Ectodermal cell (in vitro differentiated cells): ENCODE measurements at regions not wholly inside any gene's neighbourhood (a gene's known extent, or its start where the extent isn't known, plus 50 kb on each side); places are given as distances from the start of the nearest gene placed in this dataset.

Source experiments
- H3K27ac ChIP-seq: 2 replicates; pipeline ENCODE4 v1.7.0; 2013; ENCODE audit warnings: mild to moderate bottlenecking, low read depth, low read length; ENCODE audit not compliant: insufficient read depth, poor library complexity, severe bottlenecking
- H3K27me3 ChIP-seq: 2 replicates; pipeline ENCODE4 v1.7.0; 2013; ENCODE audit warnings: mild to moderate bottlenecking, low read length; ENCODE audit not compliant: insufficient read depth, control insufficient read depth, poor library complexity, severe bottlenecking
- H3K36me3 ChIP-seq: one replicate; pipeline ENCODE4 v1.7.0; 2013; ENCODE audit warnings: low read length; ENCODE audit not compliant: control insufficient read depth, insufficient read depth
- H3K4me1 ChIP-seq: one replicate; pipeline ENCODE4 v1.7.0; 2013; ENCODE audit warnings: low read length; ENCODE audit not compliant: control insufficient read depth, insufficient read depth
- H3K4me3 ChIP-seq: 2 replicates; pipeline ENCODE4 v1.7.0; 2013; ENCODE audit warnings: low read depth, low read length, control low read depth; ENCODE audit not compliant: insufficient read depth
- H3K9me3 ChIP-seq: 2 replicates; pipeline ENCODE4 v1.7.0; 2013; ENCODE audit warnings: mild to moderate bottlenecking, low read length, moderate library complexity; ENCODE audit not compliant: control insufficient read depth
- WGBS, 2 experiments: methylation state at CpG; one replicate each; pipeline ENCODE4 v1.1.7; 2013; ENCODE audit warnings: missing lambda C conversion rate in 2 of 2; 5-methylcytosine and 5-hydroxymethylcytosine counted together

DNA sequence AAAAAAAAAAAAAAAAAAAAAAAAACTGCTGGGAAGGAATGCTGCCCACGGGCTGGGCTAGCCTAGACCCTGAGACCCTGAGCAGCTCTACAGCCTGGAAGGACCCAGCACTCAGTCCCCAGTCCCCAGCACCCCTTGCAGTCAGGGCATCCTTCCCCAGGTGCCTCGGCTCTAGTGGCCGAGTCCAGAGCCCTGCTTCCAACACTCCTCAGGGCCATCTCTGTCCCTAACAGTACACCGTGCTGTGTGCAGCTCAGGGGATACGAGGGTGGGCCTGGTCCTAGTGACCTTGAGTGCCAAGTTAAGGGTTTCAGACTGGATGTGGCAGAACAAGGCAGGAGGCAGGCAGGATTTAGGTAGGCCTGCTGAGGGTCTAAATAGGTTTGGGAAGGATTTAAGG, 50.2 kb upstream of the LRP8 start:
- Histone ChIP-seq H3K27me3 (no peaks in the 10 kb centered on the region), H3K4me1 (peaks cover 9% of the 10 kb centered on the region), H3K9me3 (no peaks in the 10 kb centered on the region), H3K4me3 (no peak overlapping the region), H3K36me3 (no peaks in the 10 kb centered on the region), H3K27ac (no peak overlapping the region)
- WGBS, 2 experiments: 77 to 78% methylated on average over 5 of the region's 5 CpGs

DNA sequence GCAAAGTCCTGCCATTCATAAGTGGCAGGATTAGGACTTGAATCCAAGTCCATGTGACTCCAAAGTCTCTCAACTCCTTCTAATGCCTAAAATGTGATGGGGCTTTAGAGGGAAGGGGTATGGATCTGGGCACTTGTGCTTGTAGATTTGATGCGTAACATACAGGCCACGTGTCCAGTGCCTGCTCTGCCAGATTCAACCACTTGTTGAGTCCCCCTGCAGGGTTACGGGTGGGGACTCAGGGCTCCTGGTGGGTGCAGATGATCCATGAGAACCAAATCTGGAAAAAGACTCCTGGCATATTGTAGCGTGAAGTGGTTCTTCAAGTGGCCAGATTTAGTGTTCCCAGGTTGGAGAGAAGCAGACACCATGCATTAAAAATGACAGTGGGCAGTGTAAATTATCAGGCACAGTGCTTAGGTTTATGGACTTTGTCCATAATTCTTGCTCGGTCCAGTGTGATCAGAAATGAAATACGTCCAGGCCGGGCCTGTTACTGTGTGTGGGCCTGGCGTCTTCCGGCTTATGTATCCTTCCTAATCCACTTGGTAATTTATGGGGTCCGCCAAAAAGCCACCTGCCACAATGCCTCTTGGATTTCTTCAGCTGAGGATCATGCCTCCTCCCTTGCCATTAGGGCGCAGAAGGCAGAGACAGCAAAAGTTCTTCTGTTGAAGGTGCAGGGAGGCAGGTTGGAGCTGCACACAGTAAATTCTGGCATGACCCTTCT, 51.2 kb upstream of the LRP8 start:
- WGBS, 2 experiments: 93 to 95% methylated on average over 11 of the region's 11 CpGs
- H3K9me3 ChIP-seq: no peaks in the 10 kb centered on the region
- H3K27me3 ChIP-seq: no peaks in the 10 kb centered on the region

DNA sequence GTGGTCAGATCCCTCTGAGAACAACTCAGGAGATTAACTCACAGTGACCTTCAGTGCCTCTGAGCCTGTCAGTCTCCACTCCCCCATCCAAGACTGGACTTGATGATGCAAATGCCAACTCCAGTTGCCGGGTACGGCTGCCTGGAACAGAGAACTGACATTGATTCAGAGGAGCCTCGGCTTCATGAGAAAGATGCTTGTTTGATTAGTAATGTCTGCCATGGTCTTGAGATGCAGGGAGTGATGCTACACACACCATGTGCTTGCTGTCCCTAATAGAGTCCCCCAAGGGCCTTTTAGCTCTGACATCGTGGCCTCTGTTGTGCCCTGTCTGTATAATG, 51.8 kb upstream of the LRP8 start:
- H3K9me3 ChIP-seq: no peaks in the 10 kb centered on the region
- 95 to 97% methylated on average over 4 of the region's 4 CpGs for WGBS, 2 experiments
- H3K4me3 ChIP-seq: no peak overlapping the region
- H3K27ac ChIP-seq: no peak overlapping the region
- peaks cover 9% of the 10 kb centered on the region for H3K4me1 ChIP-seq
- no peaks in the 10 kb centered on the region for H3K36me3 ChIP-seq
- H3K27me3 ChIP-seq: no peaks in the 10 kb centered on the region

More for the DNA sequence above, 51.2 kb upstream of the LRP8 start:
- Histone ChIP-seq H3K36me3 (no peaks in the 10 kb centered on the region), H3K4me3 (no peak overlapping the region), H3K4me1 (peaks cover 9% of the 10 kb centered on the region), H3K27ac (no peak overlapping the region)

DNA sequence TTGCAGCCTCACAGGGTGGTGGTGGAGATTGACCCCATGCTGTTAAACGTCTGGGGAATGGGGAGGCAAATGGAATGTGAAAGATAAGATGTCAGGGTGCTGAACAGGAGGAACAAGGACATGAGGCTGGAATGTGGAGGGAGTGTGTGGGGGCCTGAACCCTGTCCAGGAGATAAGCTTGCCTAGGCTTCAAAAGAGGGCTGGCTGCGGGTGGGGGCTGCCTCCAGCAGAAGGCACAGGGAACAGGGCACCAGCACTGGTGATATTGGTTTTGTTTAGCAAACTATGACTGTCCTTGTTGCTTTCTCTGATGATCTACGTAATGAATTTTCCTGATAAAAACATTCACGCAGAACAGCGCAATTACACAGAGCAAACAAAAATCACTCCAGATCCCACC, 52.4 kb upstream of the LRP8 start:
- H3K9me3 ChIP-seq: no peaks in the 10 kb centered on the region
- no peaks in the 10 kb centered on the region for H3K27me3 ChIP-seq
- H3K27ac ChIP-seq: no peak overlapping the region
- peaks cover 9% of the 10 kb centered on the region for H3K4me1 ChIP-seq
- no peaks in the 10 kb centered on the region for H3K36me3 ChIP-seq
- no peak overlapping the region for H3K4me3 ChIP-seq
- 91 to 92% methylated on average over 5 of the region's 5 CpGs for WGBS, 2 experiments

DNA sequence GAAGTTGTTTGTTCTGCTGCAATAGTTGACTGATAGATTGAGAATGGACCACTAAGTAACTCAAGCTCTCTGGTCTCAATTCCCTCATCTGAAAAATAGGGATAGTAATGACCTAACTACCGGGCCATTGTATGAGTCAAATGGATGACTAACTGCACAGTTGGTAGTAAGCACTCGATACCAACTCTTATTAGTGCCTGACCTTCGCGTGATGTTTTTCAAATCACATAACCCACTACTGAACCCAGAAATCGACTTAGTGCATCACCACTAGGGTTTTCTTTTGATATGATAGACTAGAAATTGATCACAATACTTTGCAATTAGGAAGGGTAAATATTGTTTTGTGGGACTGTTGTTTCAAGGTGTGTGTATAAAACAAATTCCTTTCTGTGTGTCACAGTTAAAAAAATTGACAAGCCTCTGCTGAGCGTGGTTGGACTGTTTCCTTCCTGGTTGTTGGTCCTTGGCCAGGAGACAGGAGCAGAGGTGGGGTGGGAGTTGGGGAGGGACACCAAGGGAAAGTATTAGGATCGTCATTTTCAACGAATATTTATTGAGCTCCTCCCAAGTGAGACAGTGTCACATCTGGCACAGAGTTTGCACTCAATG, 54.0 kb upstream of the LRP8 start:
- Histone ChIP-seq H3K36me3 (no peaks in the 10 kb centered on the region), H3K27me3 (no peaks in the 10 kb centered on the region), H3K4me3 (no peak overlapping the region), H3K27ac (no peak overlapping the region), H3K4me1 (no peaks in the 10 kb centered on the region), H3K9me3 (no peaks in the 10 kb centered on the region)
- WGBS, 2 experiments: 89 to 95% methylated on average over 8 of the region's 8 CpGs

DNA sequence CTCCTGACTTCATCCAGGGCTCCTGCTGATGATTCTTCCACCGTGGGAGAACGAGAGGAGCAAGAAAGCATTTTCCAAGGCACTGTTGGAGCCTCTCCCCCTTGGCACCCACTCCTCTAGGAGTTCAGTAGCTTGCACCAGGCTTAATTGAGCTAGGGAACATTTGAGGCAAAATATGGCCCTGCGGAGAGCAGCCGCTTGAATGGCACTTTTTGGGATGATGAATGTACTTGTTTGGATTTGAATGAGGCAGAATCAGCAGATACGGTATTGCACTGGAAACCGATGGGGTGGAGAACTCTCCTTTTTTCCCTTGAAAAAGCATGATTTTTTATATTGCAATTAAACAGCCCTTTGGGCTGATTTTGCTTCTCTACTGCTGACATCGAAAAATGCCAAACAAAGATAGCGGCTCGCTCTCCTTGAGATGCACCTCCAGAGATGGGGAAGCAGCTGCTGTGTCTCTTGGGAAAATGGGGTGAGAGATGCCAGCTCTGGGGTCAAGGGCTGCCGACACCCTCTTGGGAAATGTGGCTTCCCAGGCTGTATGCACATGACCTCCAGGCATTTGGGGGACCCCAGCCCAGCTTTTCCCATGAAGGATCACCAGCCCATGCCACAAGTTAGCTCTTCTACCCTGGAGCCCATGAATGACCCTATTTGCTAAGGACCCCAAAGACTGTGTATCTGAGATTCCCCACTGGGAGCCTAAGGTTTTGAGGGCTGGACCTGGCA, 55.4 kb upstream of the LRP8 start:
- Histone ChIP-seq H3K4me1 (no peaks in the 10 kb centered on the region), H3K36me3 (no peaks in the 10 kb centered on the region), H3K4me3 (no peak overlapping the region), H3K9me3 (no peaks in the 10 kb centered on the region), H3K27me3 (no peaks in the 10 kb centered on the region), H3K27ac (no peak overlapping the region)
- WGBS, 2 experiments: 91 to 96% methylated on average over 10 of the region's 10 CpGs

DNA sequence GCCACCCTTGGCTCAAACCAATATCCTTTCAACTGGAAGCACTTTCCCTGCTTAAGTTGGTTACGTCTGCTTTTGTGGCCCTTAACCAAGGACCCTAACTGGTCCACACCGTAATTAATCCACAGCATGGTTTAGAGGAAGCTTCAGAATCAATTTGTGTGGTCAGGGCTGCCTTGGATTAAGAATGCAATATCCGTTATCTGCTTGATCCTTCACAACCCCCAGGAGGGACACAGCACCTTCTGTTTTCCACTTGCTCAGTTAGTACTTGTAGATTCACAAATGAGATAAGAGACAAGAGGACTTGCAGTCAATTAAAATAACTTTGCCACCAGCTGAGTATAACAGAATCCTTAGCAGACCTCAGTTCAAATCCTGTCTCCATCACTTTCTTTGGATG, 56.9 kb upstream of the LRP8 start:
- whole genome bisulfite sequencing, 2 experiments: 90 to 92% methylated on average over 3 of the region's 3 CpGs
- Histone ChIP-seq H3K27ac (no peak overlapping the region), H3K4me3 (no peak overlapping the region), H3K9me3 (no peaks in the 10 kb centered on the region), H3K27me3 (no peaks in the 10 kb centered on the region), H3K36me3 (no peaks in the 10 kb centered on the region), H3K4me1 (no peaks in the 10 kb centered on the region)

DNA sequence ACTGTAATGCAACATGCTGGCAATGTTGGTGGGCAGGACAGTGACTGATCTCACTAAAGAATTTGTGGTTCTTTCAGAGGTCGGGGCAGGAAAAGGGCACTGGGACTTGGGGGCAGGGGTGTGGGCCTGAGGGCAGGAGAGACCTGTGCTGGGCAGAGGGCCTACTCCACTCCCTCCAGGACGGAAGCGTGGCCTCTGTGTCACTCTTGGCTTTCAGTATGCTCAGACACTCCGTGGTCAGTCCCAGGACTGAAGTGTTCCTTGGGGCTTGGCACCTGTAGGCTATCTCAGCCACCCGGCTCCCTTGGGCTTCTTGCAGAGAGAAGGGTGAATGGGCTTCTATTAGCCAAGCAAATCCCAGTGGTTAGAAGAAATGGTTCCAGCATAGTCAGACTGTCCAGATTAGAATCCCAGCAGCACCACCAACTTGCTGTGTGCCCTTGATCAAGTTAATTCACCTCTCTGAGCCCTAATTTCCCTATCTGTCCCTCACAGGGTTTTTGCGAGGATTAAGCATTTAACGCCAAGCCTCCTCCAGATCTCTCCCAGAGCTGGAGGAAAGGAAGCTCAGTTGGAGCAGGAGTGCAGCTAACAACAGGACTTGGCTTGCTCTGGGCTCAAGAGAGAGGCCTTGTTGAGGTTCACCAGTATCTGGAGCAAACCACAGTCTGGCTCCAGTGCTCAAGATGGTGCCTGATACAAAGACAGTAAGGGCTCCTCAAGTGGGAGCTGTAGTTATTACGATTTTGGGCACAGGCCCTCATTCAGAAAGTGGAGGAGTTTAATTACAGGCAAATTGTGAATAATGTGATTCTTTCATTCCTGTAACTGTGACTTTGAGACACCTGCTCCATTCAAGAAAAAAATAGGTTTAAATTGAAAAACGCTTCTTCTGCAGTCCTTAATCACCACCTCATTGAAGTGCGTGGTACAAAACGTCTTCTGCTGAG, 57.7 kb upstream of the LRP8 start:
- Histone ChIP-seq H3K9me3 (no peaks in the 10 kb centered on the region), H3K4me1 (no peaks in the 10 kb centered on the region), H3K4me3 (no peak overlapping the region), H3K36me3 (no peaks in the 10 kb centered on the region), H3K27ac (no peak overlapping the region), H3K27me3 (no peaks in the 10 kb centered on the region)
- WGBS, 2 experiments: 86% methylated on average over 11 of the region's 11 CpGs

DNA sequence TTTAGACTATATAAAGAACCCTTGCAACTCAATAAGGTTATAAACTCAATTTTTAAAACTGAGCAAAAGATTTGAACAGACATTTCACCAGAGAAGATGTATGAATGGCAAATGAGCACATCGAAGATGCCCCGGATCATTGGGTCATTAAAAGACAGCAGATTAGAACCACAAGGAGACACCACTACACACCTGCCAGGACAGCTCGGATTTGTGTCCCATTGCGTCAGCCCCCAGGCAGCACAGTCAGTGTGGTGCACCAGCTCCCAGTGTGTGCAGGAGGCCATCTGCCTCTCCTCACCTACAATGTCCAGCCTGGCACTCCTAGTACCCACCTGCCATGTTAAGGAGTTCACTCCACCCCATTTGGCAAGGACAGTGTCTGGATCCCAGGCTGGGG, 61.1 kb upstream of the LRP8 start:
- Histone ChIP-seq H3K9me3 (no peaks in the 10 kb centered on the region), H3K4me1 (no peaks in the 10 kb centered on the region), H3K27ac (no peak overlapping the region), H3K4me3 (no peak overlapping the region), H3K36me3 (no peaks in the 10 kb centered on the region), H3K27me3 (no peaks in the 10 kb centered on the region)
- WGBS, 2 experiments: 94% methylated on average over 4 of the region's 4 CpGs

DNA sequence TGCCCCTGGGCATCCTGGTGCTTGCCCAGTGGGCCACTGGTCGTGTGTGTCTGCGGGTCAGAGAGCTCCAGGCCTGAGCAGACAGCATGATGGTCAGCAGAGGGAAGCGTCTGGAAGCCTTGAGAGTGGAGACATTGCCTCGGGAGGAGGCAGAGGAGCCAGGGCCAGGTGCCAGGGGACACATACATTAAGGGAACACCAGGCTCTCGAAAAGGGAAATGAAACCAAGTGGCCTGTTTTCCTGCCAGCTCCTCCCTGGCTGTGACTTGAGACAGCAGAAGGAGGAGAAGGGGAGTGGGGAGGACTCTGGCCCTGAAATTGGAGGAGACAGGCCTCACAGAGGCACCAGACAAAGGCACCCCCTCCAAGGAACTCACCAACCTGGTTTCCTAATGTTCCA, 62.4 kb upstream of the LRP8 start:
- 89 to 93% methylated on average over 5 of the region's 5 CpGs for WGBS, 2 experiments
- Histone ChIP-seq H3K27ac (no peak overlapping the region), H3K27me3 (no peaks in the 10 kb centered on the region), H3K4me1 (no peaks in the 10 kb centered on the region), H3K9me3 (no peaks in the 10 kb centered on the region), H3K36me3 (no peaks in the 10 kb centered on the region), H3K4me3 (no peak overlapping the region)
